Fibroblast of villous mesenchyme (primary cell): ENCODE measurements at regions not wholly inside any gene's neighbourhood (a gene's known extent, or its start where the extent isn't known, plus 50 kb on each side); places are given as distances from the start of the nearest gene placed in this dataset.

Experiments used
- DNase-seq: peaks from one replicate; pipeline ENCODE4 v3.0.0-alpha.2; 2010; ENCODE audit warnings: low read depth
- H3K4me3 ChIP-seq: 2 replicates; pipeline ENCODE4 v1.5.1; 2011; ENCODE audit warnings: low read depth, mild to moderate bottlenecking, low read length
- TF ChIP-seq, protein P1 (sequence below): IDR thresholded peaks from 2 replicates; pipeline ENCODE4 v1.5.1; 2012; ENCODE audit warnings: low read depth, mild to moderate bottlenecking, low read length; ENCODE audit not compliant: insufficient read depth

DNA sequence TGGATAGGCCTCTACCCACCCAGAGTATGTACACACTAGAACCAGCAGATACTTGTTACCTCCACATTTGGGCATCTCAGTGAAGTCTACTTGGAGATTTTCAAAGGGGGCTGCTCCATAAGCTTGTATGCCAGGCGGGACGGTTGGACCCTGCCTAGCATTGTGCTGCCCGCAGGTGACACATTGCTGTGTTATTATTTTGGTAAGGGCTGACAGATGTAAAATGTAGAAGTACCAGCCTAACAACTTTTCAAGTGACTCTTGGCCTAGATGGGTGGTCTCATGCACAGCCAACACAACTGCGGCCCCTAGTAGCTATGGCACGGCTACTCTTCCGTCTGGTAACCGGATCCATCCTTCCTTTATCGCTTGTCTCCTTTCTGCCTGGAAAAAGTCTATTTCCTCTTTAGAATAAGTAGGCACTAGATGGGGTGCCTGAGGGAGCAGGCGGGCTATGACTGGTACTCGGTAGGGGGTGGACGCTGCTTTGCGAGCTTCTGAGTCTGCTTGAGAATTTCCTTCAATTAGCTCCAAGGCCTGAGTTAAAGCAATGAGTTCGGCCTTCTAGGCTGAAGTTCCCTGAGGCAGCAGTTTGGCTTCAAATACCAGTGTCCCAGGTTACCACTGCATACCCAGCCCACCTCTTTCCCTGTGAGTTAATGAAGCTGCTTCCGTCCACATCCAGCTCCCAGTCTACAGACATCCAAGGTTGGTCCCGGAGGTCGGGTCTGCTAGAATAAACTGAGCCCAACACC, 405.3 kb downstream of the TGFB2 start:
- DNase-seq: no peak
- H3K4me3 ChIP-seq: no peak overlapping the region
- TF ChIP-seq, protein P1, sequence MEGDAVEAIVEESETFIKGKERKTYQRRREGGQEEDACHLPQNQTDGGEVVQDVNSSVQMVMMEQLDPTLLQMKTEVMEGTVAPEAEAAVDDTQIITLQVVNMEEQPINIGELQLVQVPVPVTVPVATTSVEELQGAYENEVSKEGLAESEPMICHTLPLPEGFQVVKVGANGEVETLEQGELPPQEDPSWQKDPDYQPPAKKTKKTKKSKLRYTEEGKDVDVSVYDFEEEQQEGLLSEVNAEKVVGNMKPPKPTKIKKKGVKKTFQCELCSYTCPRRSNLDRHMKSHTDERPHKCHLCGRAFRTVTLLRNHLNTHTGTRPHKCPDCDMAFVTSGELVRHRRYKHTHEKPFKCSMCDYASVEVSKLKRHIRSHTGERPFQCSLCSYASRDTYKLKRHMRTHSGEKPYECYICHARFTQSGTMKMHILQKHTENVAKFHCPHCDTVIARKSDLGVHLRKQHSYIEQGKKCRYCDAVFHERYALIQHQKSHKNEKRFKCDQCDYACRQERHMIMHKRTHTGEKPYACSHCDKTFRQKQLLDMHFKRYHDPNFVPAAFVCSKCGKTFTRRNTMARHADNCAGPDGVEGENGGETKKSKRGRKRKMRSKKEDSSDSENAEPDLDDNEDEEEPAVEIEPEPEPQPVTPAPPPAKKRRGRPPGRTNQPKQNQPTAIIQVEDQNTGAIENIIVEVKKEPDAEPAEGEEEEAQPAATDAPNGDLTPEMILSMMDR: no peak

DNA sequence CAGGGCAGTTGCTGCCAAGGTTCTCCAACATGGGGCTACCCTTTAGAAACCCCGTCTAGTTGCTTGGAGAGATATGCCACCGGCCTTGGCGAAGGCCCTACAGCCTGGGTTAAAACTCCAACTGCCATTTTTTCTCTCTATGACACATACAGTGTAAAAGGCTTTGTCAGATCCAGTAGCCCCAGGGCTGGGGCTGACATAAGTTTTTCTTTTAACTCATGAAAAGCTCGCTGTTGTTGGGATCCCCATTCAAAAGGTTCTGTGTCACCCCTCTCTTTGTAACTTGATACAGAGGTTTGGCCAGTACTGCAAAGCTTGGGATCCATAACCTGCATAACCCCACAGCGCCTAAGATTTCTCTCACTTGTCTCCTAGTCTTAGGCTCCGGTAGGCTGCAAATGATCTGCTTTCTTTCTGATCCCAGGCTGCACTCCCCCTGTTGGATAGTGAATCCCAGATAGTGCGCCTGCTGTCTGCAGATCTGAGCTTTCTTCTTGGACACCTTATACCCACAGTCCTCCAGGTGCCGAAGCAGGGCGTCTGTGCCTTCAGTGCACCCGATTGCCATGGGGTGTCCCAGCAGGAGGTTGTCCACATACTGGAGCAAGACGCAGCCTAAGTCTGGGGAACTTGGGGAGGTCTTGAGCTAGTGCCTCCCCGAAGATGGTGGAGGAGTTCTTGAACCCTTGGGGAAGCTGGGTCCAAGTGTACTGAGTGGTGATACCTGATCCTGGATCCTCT, 406.2 kb downstream of the TGFB2 start:
- TF ChIP-seq, protein P1: no peak
- H3K4me3 ChIP-seq: no peak overlapping the region
- no peak for DNase-seq

DNA sequence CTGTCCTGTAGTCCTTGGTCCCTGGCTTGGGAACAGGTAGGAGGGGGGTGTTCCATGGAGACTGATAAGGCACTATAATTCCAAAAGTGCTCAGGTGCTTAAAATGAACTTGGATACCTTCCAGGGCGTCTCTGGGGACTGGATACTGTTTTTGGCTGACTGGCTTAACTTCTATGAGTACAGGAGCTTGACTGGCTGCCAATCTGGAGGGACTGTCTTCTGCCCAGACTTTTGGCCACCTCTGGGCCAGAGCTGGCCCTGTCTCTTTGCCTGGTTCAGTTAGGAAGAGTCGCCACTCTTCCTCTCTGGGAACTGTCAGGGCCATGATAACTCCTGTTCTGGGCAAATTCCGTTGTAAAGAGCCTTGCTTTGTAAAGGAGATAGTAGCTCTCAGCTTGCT, 407.0 kb downstream of the TGFB2 start:
- TF ChIP-seq, protein P1: no peak
- no peak for DNase-seq

DNA sequence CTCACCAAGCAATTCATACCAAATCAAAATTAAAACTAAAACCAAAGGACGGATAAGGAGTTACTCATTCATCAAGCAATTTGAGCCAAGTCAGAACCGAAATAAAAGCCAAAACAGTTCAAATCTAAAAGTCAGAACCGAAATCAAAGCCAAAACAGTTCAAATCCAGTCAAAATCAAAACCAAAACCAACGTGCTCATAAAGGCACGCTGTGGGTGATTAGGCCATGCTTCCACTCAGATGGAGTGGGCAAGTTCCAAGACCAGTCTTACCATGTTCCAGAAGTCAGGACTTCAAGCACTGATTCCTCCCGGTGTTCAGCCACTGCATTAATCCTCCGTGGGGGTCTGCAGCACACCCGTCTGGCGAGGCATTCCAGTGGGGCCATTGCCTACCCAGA, 409.3 kb downstream of the TGFB2 start:
- no peak for DNase-seq
- H3K4me3 ChIP-seq: no peak overlapping the region
- TF ChIP-seq, protein P1: no peak

More for the DNA sequence above, 407.0 kb downstream of the TGFB2 start:
- H3K4me3 ChIP-seq: no peak overlapping the region

DNA sequence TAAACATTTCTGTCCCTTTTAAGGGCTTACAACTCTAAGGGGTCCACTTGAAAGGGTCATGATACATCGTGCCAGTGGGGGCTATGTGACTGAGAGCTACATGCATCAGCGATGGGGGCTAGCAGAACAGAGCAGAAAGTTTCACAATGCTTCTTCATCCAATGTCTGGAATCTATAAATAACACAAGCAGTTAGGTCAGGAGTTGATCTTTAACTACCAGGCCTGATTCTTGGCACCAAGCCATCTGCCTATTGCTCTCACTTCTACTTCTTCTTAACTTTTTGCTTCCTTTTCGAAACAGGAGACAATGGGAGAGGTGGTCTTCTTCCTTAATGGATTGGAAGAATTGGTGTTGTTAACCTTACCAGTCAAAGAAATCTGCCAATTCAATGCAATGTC, 410.0 kb downstream of the TGFB2 start:
- peak; percentile 5 for DNase-seq
- TF ChIP-seq, protein P1: no peak
- no peak overlapping the region for H3K4me3 ChIP-seq

DNA sequence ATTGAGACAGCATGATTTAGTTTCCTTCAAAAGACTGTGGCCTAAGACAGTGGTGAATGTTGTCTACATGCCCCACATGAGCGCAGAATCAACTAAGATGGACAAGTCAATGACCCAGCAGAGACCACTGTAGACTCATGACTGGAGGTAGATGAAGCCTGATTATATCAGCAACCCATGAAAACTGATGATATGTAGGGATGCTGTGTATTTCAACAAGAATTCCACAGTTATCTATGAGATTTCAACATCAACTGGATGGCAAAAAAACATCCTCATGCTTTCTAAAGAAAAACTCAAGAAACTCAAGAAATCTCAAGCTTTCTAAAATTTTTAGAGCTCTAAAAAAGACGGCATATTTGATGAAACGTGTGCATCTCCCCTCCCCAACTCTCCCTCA, 413.9 kb upstream of the LYPLAL1 start:
- TF ChIP-seq, protein P1: no peak
- DNase-seq: no peak
- no peak overlapping the region for H3K4me3 ChIP-seq
